ENCODE measurements at regions not wholly inside any gene's neighbourhood (a gene's known extent, or its start where the extent isn't known, plus 50 kb on each side); places are given as distances from the start of the nearest gene placed in this dataset.

GRCh38 chr4:110905367-110905766, 282.5 kb upstream of the PITX2 start:
- TF ChIP-seq NFIC (IDR thresholded peaks at IDR 0.05) (no peak), TAF1 (IDR thresholded peaks at IDR 0.05; ENCODE audit: low read depth) (no peak), CREB1 (IDR thresholded peaks at IDR 0.05; ENCODE audit: low read depth) (no peak), TEAD4 (IDR thresholded peaks at IDR 0.05) (no peak), FOXM1 (IDR thresholded peaks at IDR 0.05; ENCODE audit: borderline replicate concordance, low read depth) (no peak), CEBPB (IDR thresholded peaks at IDR 0.05) (no peak), RAD21 (IDR thresholded peaks at IDR 0.05; ENCODE audit: low read depth) (no peak), EGR1 (IDR thresholded peaks at IDR 0.05) (no peak), TCF12 (IDR thresholded peaks at IDR 0.05; ENCODE audit: low read depth) (no peak), ZBTB7A (IDR thresholded peaks at IDR 0.05; ENCODE audit: low read depth) (no peak), YY1 (IDR thresholded peaks at IDR 0.05; ENCODE audit: low read depth) (no peak)
- TF ChIP-seq, protein P1, sequence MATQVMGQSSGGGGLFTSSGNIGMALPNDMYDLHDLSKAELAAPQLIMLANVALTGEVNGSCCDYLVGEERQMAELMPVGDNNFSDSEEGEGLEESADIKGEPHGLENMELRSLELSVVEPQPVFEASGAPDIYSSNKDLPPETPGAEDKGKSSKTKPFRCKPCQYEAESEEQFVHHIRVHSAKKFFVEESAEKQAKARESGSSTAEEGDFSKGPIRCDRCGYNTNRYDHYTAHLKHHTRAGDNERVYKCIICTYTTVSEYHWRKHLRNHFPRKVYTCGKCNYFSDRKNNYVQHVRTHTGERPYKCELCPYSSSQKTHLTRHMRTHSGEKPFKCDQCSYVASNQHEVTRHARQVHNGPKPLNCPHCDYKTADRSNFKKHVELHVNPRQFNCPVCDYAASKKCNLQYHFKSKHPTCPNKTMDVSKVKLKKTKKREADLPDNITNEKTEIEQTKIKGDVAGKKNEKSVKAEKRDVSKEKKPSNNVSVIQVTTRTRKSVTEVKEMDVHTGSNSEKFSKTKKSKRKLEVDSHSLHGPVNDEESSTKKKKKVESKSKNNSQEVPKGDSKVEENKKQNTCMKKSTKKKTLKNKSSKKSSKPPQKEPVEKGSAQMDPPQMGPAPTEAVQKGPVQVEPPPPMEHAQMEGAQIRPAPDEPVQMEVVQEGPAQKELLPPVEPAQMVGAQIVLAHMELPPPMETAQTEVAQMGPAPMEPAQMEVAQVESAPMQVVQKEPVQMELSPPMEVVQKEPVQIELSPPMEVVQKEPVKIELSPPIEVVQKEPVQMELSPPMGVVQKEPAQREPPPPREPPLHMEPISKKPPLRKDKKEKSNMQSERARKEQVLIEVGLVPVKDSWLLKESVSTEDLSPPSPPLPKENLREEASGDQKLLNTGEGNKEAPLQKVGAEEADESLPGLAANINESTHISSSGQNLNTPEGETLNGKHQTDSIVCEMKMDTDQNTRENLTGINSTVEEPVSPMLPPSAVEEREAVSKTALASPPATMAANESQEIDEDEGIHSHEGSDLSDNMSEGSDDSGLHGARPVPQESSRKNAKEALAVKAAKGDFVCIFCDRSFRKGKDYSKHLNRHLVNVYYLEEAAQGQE (IDR thresholded peaks at IDR 0.05; ENCODE audit: low read depth), result no peak
- TF ChIP-seq, protein P2, sequence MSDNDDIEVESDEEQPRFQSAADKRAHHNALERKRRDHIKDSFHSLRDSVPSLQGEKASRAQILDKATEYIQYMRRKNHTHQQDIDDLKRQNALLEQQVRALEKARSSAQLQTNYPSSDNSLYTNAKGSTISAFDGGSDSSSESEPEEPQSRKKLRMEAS (IDR thresholded peaks at IDR 0.05), result no peak

GRCh38 chr4:110907801-110908313, 285.0 kb upstream of the PITX2 start:
- no peak for TF ChIP-seq CREB1 (IDR thresholded peaks at IDR 0.05; ENCODE audit: low read depth)
- no peak for TF ChIP-seq NFIC (IDR thresholded peaks at IDR 0.05)
- TF ChIP-seq CEBPB (IDR thresholded peaks at IDR 0.05), result no peak
- TF ChIP-seq, protein P3, sequence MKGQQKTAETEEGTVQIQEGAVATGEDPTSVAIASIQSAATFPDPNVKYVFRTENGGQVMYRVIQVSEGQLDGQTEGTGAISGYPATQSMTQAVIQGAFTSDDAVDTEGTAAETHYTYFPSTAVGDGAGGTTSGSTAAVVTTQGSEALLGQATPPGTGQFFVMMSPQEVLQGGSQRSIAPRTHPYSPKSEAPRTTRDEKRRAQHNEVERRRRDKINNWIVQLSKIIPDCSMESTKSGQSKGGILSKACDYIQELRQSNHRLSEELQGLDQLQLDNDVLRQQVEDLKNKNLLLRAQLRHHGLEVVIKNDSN (IDR thresholded peaks at IDR 0.05), result no peak
- no peak for TF ChIP-seq RAD21 (IDR thresholded peaks at IDR 0.05; ENCODE audit: low read depth)
- TF ChIP-seq YY1 (IDR thresholded peaks at IDR 0.05; ENCODE audit: low read depth), result no peak
- TF ChIP-seq ZBTB7A (IDR thresholded peaks at IDR 0.05; ENCODE audit: low read depth), result no peak
- no peak for TF ChIP-seq EP300 (IDR thresholded peaks at IDR 0.05; ENCODE audit: borderline replicate concordance)
- TF ChIP-seq EGR1 (IDR thresholded peaks at IDR 0.05), result no peak
- no peak for TF ChIP-seq FOXM1 (IDR thresholded peaks at IDR 0.05; ENCODE audit: borderline replicate concordance, low read depth)

- TF ChIP-seq FOXM1 (IDR thresholded peaks at IDR 0.05; ENCODE audit: borderline replicate concordance, low read depth), result no peak
- TF ChIP-seq, protein P3 (IDR thresholded peaks at IDR 0.05), result no peak
Measured at GRCh38 chr4:110914791-110915190, 291.9 kb upstream of the PITX2 start.

DNA sequence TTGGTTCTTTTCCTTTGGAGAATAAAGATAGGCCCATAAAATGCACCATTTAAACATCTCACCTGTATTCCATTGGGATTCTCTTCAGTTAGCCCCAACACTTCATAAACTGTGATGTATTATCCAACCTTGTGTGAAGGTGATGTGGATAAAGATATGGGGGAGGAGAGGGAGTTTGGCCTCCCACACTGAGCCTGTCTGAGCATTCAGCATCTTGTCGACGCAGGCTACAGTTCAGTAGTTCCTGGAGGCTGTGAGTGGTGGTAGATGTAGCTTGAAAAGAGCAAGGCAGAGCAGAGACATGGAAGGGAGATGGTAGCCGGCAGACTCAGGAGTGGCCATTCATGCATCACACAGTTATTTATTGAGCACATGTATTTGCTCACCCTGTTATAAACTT, 292.4 kb upstream of the PITX2 start:
- TF ChIP-seq EP300 (IDR thresholded peaks at IDR 0.05; ENCODE audit: borderline replicate concordance) (no peak), CREB1 (IDR thresholded peaks at IDR 0.05; ENCODE audit: low read depth) (no peak), EGR1 (IDR thresholded peaks at IDR 0.05) (no peak), TAF1 (IDR thresholded peaks at IDR 0.05; ENCODE audit: low read depth) (no peak), NFIC (IDR thresholded peaks at IDR 0.05) (no peak), CEBPB (IDR thresholded peaks at IDR 0.05) (no peak), TCF12 (IDR thresholded peaks at IDR 0.05; ENCODE audit: low read depth) (no peak), RAD21 (IDR thresholded peaks at IDR 0.05; ENCODE audit: low read depth) (no peak), YY1 (IDR thresholded peaks at IDR 0.05; ENCODE audit: low read depth) (no peak), FOXM1 (IDR thresholded peaks at IDR 0.05; ENCODE audit: borderline replicate concordance, low read depth) (no peak), ZBTB7A (IDR thresholded peaks at IDR 0.05; ENCODE audit: low read depth) (no peak), TEAD4 (IDR thresholded peaks at IDR 0.05) (no peak)
- TF ChIP-seq, protein P2 (IDR thresholded peaks at IDR 0.05), result no peak
- TF ChIP-seq, protein P3 (IDR thresholded peaks at IDR 0.05), result no peak
- TF ChIP-seq, protein P1 (IDR thresholded peaks at IDR 0.05; ENCODE audit: low read depth), result no peak

- TF ChIP-seq, protein P1 (IDR thresholded peaks at IDR 0.05; ENCODE audit: low read depth), result no peak
- TF ChIP-seq, protein P2 (IDR thresholded peaks at IDR 0.05), result no peak
- TF ChIP-seq YY1 (IDR thresholded peaks at IDR 0.05; ENCODE audit: low read depth) (no peak), TAF1 (IDR thresholded peaks at IDR 0.05; ENCODE audit: low read depth) (no peak), NFIC (IDR thresholded peaks at IDR 0.05) (no peak), CEBPB (IDR thresholded peaks at IDR 0.05) (no peak), EGR1 (IDR thresholded peaks at IDR 0.05) (no peak), RAD21 (IDR thresholded peaks at IDR 0.05; ENCODE audit: low read depth) (no peak), CREB1 (IDR thresholded peaks at IDR 0.05; ENCODE audit: low read depth) (no peak), TEAD4 (IDR thresholded peaks at IDR 0.05) (no peak), EP300 (IDR thresholded peaks at IDR 0.05; ENCODE audit: borderline replicate concordance) (no peak), FOXM1 (IDR thresholded peaks at IDR 0.05; ENCODE audit: borderline replicate concordance, low read depth) (no peak), ZBTB7A (IDR thresholded peaks at IDR 0.05; ENCODE audit: low read depth) (no peak), TCF12 (IDR thresholded peaks at IDR 0.05; ENCODE audit: low read depth) (no peak)
- TF ChIP-seq, protein P3 (IDR thresholded peaks at IDR 0.05), result no peak
Measured at GRCh38 chr4:110916505-110916904, 293.6 kb upstream of the PITX2 start.

Measured in Ishikawa (cell line).